Tibial artery (tissue), 4 donors: ENCODE measurements at regions not wholly inside any gene's neighbourhood (a gene's known extent, or its start where the extent isn't known, plus 50 kb on each side); places are given as distances from the start of the nearest gene placed in this dataset.

Experiments used
- DNase-seq, 2 donors: peaks; one replicate each; pipeline ENCODE4 v3.0.0-alpha.2; 2019
- H3K27ac ChIP-seq, 2 donors: fragments of 200-600 bp; sonication (generic) in 1 of 2; 1 replicate in 1 of 2; 2 replicates in 1 of 2; pipeline ENCODE4 v1.5.1; 2018 to 2019; ENCODE audit warnings: mild to moderate bottlenecking in 1 of 2
- H3K27me3 ChIP-seq, 2 donors: fragments of 200-600 bp; sonication (generic) in 1 of 2; one replicate each; pipeline versions ENCODE4 v1.5.1 to v1.6.0; 2016 to 2019
- H3K36me3 ChIP-seq, 3 donors: fragments of 200-600 bp; sonication (generic) in 2 of 3; one replicate each; pipeline ENCODE4 v1.5.1; 2016 to 2019; ENCODE audit warnings: mild to moderate bottlenecking in 2 of 3
- H3K4me1 ChIP-seq, 4 donors: fragments of 200-600 bp; sonication (generic) in 2 of 4; 1 replicate in 3 of 4; 2 replicates in 1 of 4; pipeline ENCODE4 v1.5.1; 2016 to 2019
- H3K4me3 ChIP-seq, 2 donors: fragments of 200-600 bp; sonication (generic) in 1 of 2; 1 replicate in 1 of 2; 2 replicates in 1 of 2; pipeline ENCODE4 v1.5.1; 2018 to 2019; ENCODE audit warnings: mild to moderate bottlenecking in 2 of 2
- H3K9me3 ChIP-seq, 3 donors: fragments of 200-600 bp; sonication (generic) in 1 of 3; one replicate each; pipeline ENCODE4 v1.5.1; 2016 to 2019
- CTCF ChIP-seq, 2 experiments: fragments of 200-600 bp in 1 of 2; fragments of 450-650 bp in 1 of 2; IDR thresholded peaks; one replicate each; pipeline ENCODE4 v1.5.1; 2017 to 2019; ENCODE audit warnings: antibody characterized with exemption in 2 of 2, mild to moderate bottlenecking in 1 of 2, moderate library complexity in 1 of 2
- intact Hi-C: fragments of 100-400 bp; cut with DNase I; formaldehyde crosslinking; loops from one replicate; pipeline ENCODE4 v1.15.0; 2023; ENCODE audit warnings: low total_unique reads

- TF ChIP-seq CTCF (IDR thresholded peaks at IDR 0.05): peak in 1 of 2 experiments; percentile 6
- Histone ChIP-seq H3K4me1 (peaks cover 0 to 83% (median 67%) of the 10 kb centered on the region in 4 donors), H3K27me3 (no peaks in the 10 kb centered on the region), H3K9me3 (no peaks in the 10 kb centered on the region), H3K27ac (peak overlapping the region; percentile 95 to 96), H3K4me3 (peak overlapping the region; percentile 81 to 88), H3K36me3 (peaks cover 0 to 13% (median 8%) of the 10 kb centered on the region in 3 donors)
- intact Hi-C loops: no loop called here
- DNase-seq: peak in 1 of 2 donors; percentile 76
Observed at GRCh38 chr1:21341517-21342078, 51.3 kb upstream of the ECE1 start.

- intact Hi-C loops: no loop called here
- H3K4me1 ChIP-seq: peaks cover 0 to 84% (median 69%) of the 10 kb centered on the region in 4 donors
- TF ChIP-seq CTCF (IDR thresholded peaks at IDR 0.05): no peak
- H3K9me3 ChIP-seq: no peaks in the 10 kb centered on the region
- peaks cover 0 to 13% (median 8%) of the 10 kb centered on the region in 3 donors for H3K36me3 ChIP-seq
- peak overlapping the region; percentile 81 to 88 for H3K4me3 ChIP-seq
- H3K27ac ChIP-seq: peak overlapping the region; percentile 95 to 96
- no peaks in the 10 kb centered on the region for H3K27me3 ChIP-seq
- no peak for DNase-seq
Observed at GRCh38 chr1:21341022-21341421, 50.8 kb upstream of the ECE1 start.

GRCh38 chr1:21340230-21340945, 50.1 kb upstream of the ECE1 start:
- Histone ChIP-seq H3K4me1 (peaks cover 0 to 86% (median 74%) of the 10 kb centered on the region in 4 donors), H3K4me3 (peak overlapping the region; percentile 81 to 88), H3K27ac (peak overlapping the region; percentile 95 to 96), H3K27me3 (no peaks in the 10 kb centered on the region), H3K36me3 (peaks cover 0 to 13% (median 8%) of the 10 kb centered on the region in 3 donors), H3K9me3 (no peaks in the 10 kb centered on the region)
- DNase-seq: peak; percentile 61 to 78
- TF ChIP-seq CTCF (IDR thresholded peaks at IDR 0.05): no peak
- intact Hi-C loops: no loop called here
